ENCODE measurements at regions not wholly inside any gene's neighbourhood (a gene's known extent, or its start where the extent isn't known, plus 50 kb on each side); places are given as distances from the start of the nearest gene placed in this dataset.

- Histone ChIP-seq H3K27ac (no peak overlapping the region), H3K4me3 (no peak overlapping the region), H3K4me1 (no peaks in the 10 kb centered on the region), H3K27me3 (peaks cover 74% of the 10 kb centered on the region), H3K9me3 (no peaks in the 10 kb centered on the region), H3K36me3 (no peaks in the 10 kb centered on the region)
- intact Hi-C loops (cut with DNase I; ENCODE audit: low total_unique reads): loop anchor here (10.0 kb wide), 1 partner anchor 818 kb away; no protein-coding TSS in a partner anchor
- no peak for TF ChIP-seq POLR2A (IDR thresholded peaks at IDR 0.05)
- in situ Hi-C loops (cut with MboI; ENCODE audit: low pct_ligation_motif_present in 1 of 4, low pct_unique_long_range_greater_than_20kb in 1 of 4, low sequenced_read_pairs in 3 of 4): loop anchor here in 1 of 4 donors (5.0 kb wide), 1 partner anchor 820 kb away; no protein-coding TSS in a partner anchor
- DNase-seq: no peak
- WGBS, 2 donors (ENCODE audit: low coverage in 1 of 2): 0 to 14% methylated on average over 1 to 26 of the region's 26 CpGs
Measured at GRCh38 chr9:126222363-126222834, 104.2 kb upstream of the MVB12B start.

GRCh38 chr9:126222835-126223431, 103.7 kb upstream of the MVB12B start:
- DNase-seq: no peak
- intact Hi-C loops (cut with DNase I; ENCODE audit: low total_unique reads): loop anchor here (10.0 kb wide), 1 partner anchor 818 kb away; no protein-coding TSS in a partner anchor
- WGBS, 2 donors (ENCODE audit: low coverage in 1 of 2): 45 to 100% methylated on average over 1 to 21 of the region's 29 CpGs
- TF ChIP-seq CTCF (IDR thresholded peaks at IDR 0.05) (no peak), POLR2A (IDR thresholded peaks at IDR 0.05) (no peak), POLR2AphosphoS5 (IDR thresholded peaks at IDR 0.05) (no peak), EP300 (IDR thresholded peaks at IDR 0.05; ENCODE audit: low read depth) (no peak)
- no peaks in the 10 kb centered on the region for H3K9me3 ChIP-seq
- no peaks in the 10 kb centered on the region for H3K36me3 ChIP-seq
- H3K27ac ChIP-seq: no peak overlapping the region
- peaks cover 75% of the 10 kb centered on the region for H3K27me3 ChIP-seq
- H3K4me1 ChIP-seq: no peaks in the 10 kb centered on the region
- H3K4me3 ChIP-seq: no peak overlapping the region
- in situ Hi-C loops (cut with MboI; ENCODE audit: low pct_ligation_motif_present in 1 of 4, low pct_unique_long_range_greater_than_20kb in 1 of 4, low sequenced_read_pairs in 3 of 4): loop anchor here in 1 of 4 donors (5.0 kb wide), 1 partner anchor 821 kb away; no protein-coding TSS in a partner anchor

- Histone ChIP-seq H3K4me1 (no peaks in the 10 kb centered on the region), H3K9me3 (no peaks in the 10 kb centered on the region), H3K27me3 (peaks cover 80% of the 10 kb centered on the region), H3K4me3 (no peak overlapping the region), H3K27ac (no peak overlapping the region), H3K36me3 (no peaks in the 10 kb centered on the region)
- TF ChIP-seq CTCF (IDR thresholded peaks at IDR 0.05) (no peak), EP300 (IDR thresholded peaks at IDR 0.05; ENCODE audit: low read depth) (no peak), POLR2AphosphoS5 (IDR thresholded peaks at IDR 0.05) (no peak), POLR2A (IDR thresholded peaks at IDR 0.05) (no peak)
- no peak for DNase-seq
- 60 to 72% methylated on average over 1 to 6 of the region's 6 CpGs for WGBS, 2 donors (ENCODE audit: low coverage in 1 of 2)
- intact Hi-C loops (cut with DNase I; ENCODE audit: low total_unique reads) (loop anchor here (10.0 kb wide), 1 partner anchor 819 kb away; no protein-coding TSS in a partner anchor), in situ Hi-C loops (cut with MboI; ENCODE audit: low pct_ligation_motif_present in 1 of 4, low pct_unique_long_range_greater_than_20kb in 1 of 4, low sequenced_read_pairs in 3 of 4) (loop anchor here in 1 of 4 donors (5.0 kb wide), 1 partner anchor 822 kb away; no protein-coding TSS in a partner anchor)
Measured at GRCh38 chr9:126223798-126224531, 102.7 kb upstream of the MVB12B start.

- peaks cover 70% of the 10 kb centered on the region for H3K27me3 ChIP-seq
- no peak overlapping the region for H3K27ac ChIP-seq
- no peak overlapping the region for H3K4me3 ChIP-seq
- H3K9me3 ChIP-seq: no peaks in the 10 kb centered on the region
- in situ Hi-C loops (cut with MboI; ENCODE audit: low pct_ligation_motif_present in 1 of 4, low pct_unique_long_range_greater_than_20kb in 1 of 4, low sequenced_read_pairs in 3 of 4) (loop anchor here in 2 of 4 donors (5.0 to 25.0 kb wide), 2 partner anchors 814 kb away; no protein-coding TSS in a partner anchor), intact Hi-C loops (cut with DNase I; ENCODE audit: low total_unique reads) (loop anchor here (5.0 to 10.0 kb wide), 2 partner anchors 669 to 821 kb away; no protein-coding TSS in a partner anchor)
- 42 to 67% methylated on average over 9 to 17 of the region's 18 CpGs for WGBS, 2 donors (ENCODE audit: low coverage in 1 of 2)
- TF ChIP-seq EP300 (IDR thresholded peaks at IDR 0.05; ENCODE audit: low read depth): no peak
- TF ChIP-seq CTCF (IDR thresholded peaks at IDR 0.05): no peak
- TF ChIP-seq POLR2AphosphoS5 (IDR thresholded peaks at IDR 0.05): no peak
- TF ChIP-seq POLR2A (IDR thresholded peaks at IDR 0.05): no peak
- H3K36me3 ChIP-seq: no peaks in the 10 kb centered on the region
- DNase-seq: no peak
- no peaks in the 10 kb centered on the region for H3K4me1 ChIP-seq
Measured at GRCh38 chr9:126225611-126226609, 100.7 kb upstream of the MVB12B start.
